PFSK-1 (cell line): ENCODE measurements at regions not wholly inside any gene's neighbourhood (a gene's known extent, or its start where the extent isn't known, plus 50 kb on each side); places are given as distances from the start of the nearest gene placed in this dataset.

Experiments
- FOXP2 ChIP-seq: optimal IDR thresholded peaks from 2 replicates; pipeline ENCODE3; 2011; ENCODE audit warnings: borderline replicate concordance, control low read depth, inconsistent platforms; ENCODE audit not compliant: insufficient read depth; ENCODE audit errors: extremely low read length, extremely low read depth
- POLR2AphosphoS5 ChIP-seq: IDR thresholded peaks from 2 replicates; pipeline ENCODE4 v1.6.1; 2012; ENCODE audit warnings: low read depth, mild to moderate bottlenecking, control low read depth, low read length, moderate library complexity
- SIN3A ChIP-seq: IDR thresholded peaks from 2 replicates; pipeline ENCODE4 v1.6.1; 2012; ENCODE audit warnings: mild to moderate bottlenecking, low read length, moderate library complexity, borderline replicate concordance; ENCODE audit not compliant: insufficient read depth
- TAF1 ChIP-seq: IDR thresholded peaks from 2 replicates; pipeline ENCODE4 v1.6.1; 2012; ENCODE audit warnings: low read length, control low read depth, borderline replicate concordance; ENCODE audit not compliant: insufficient read depth
- TF ChIP-seq, protein P1 (sequence below), 2 experiments: IDR thresholded peaks; 2 replicates each; pipeline versions ENCODE4 v1.6.1 to v1.8.0; 2011 to 2012; ENCODE audit warnings: low read depth in 2 of 2, low read length in 2 of 2, control low read depth in 1 of 2, inconsistent platforms in 1 of 2, mild to moderate bottlenecking in 1 of 2, moderate library complexity in 1 of 2; ENCODE audit not compliant: insufficient read depth in 1 of 2

DNA sequence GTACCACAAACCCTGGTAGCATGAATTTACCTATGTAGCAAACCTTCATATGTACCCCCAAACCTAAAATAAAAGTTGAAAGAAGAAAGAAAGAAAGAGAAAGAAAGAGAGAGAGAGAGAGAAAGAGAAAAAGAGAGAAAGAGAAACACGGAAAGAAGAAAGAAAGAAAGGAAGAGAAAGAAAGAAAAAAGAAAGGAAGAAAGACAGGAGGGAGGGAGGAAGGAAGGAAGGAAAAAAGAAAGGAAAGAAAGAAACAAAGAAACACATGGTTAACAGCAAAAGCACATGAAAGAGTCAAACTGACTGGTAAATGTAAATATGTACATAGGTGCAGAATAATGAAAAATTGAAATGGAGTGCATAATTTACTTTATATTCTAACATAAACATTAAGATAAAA, 903.4 kb downstream of the LRFN5 start:
- TF ChIP-seq SIN3A (no peak), POLR2AphosphoS5 (no peak), FOXP2 (no peak), TAF1 (no peak)
- TF ChIP-seq, protein P1, sequence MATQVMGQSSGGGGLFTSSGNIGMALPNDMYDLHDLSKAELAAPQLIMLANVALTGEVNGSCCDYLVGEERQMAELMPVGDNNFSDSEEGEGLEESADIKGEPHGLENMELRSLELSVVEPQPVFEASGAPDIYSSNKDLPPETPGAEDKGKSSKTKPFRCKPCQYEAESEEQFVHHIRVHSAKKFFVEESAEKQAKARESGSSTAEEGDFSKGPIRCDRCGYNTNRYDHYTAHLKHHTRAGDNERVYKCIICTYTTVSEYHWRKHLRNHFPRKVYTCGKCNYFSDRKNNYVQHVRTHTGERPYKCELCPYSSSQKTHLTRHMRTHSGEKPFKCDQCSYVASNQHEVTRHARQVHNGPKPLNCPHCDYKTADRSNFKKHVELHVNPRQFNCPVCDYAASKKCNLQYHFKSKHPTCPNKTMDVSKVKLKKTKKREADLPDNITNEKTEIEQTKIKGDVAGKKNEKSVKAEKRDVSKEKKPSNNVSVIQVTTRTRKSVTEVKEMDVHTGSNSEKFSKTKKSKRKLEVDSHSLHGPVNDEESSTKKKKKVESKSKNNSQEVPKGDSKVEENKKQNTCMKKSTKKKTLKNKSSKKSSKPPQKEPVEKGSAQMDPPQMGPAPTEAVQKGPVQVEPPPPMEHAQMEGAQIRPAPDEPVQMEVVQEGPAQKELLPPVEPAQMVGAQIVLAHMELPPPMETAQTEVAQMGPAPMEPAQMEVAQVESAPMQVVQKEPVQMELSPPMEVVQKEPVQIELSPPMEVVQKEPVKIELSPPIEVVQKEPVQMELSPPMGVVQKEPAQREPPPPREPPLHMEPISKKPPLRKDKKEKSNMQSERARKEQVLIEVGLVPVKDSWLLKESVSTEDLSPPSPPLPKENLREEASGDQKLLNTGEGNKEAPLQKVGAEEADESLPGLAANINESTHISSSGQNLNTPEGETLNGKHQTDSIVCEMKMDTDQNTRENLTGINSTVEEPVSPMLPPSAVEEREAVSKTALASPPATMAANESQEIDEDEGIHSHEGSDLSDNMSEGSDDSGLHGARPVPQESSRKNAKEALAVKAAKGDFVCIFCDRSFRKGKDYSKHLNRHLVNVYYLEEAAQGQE (IDR thresholded peaks at IDR 0.05; ENCODE audit: insufficient read depth in 1 of 2, low read depth in 2 of 2, low read length in 2 of 2): no peak
